ENCODE measurements at regions not wholly inside any gene's neighbourhood (a gene's known extent, or its start where the extent isn't known, plus 50 kb on each side); places are given as distances from the start of the nearest gene placed in this dataset.

- Histone ChIP-seq H3K4me3 (replicated peaks in 1 of 2; ENCODE audit: low read depth in 1 of 2, low read length in 2 of 2) (no peak overlapping the region), H3K4me1 (ENCODE audit: control insufficient read depth in 1 of 2, insufficient read depth in 2 of 2, low read length in 2 of 2) (no peaks in the 10 kb centered on the region), H3K9ac (ENCODE audit: low read length) (no peak overlapping the region), H3K36me3 (ENCODE audit: control insufficient read depth in 1 of 2, insufficient read depth in 2 of 2, low read length in 2 of 2) (no peaks in the 10 kb centered on the region), H3K4me2 (ENCODE audit: low read length) (no peak overlapping the region), H3K9me2 (ENCODE audit: insufficient read depth) (no peaks in the 10 kb centered on the region), H2AFZ (ENCODE audit: low read depth, low read length, poor library complexity, severe bottlenecking) (no peak overlapping the region), H4K20me1 (ENCODE audit: insufficient read depth) (no peaks in the 10 kb centered on the region), H3K9me3 (ENCODE audit: control insufficient read depth in 1 of 2, insufficient read depth in 1 of 2, low read depth in 1 of 2, low read length in 2 of 2) (no peaks in the 10 kb centered on the region), H3K79me2 (ENCODE audit: insufficient read depth, low read length) (no peaks in the 10 kb centered on the region), H3K27me3 (ENCODE audit: insufficient read depth, low read length) (no peaks in the 10 kb centered on the region), H3K27ac (ENCODE audit: low read depth, low read length) (no peak overlapping the region)
- POLR2A ChIA-PET, result no interaction called here
- ATAC-seq (no peak), DNase-seq (ENCODE audit: low read depth, low spot score) (no peak)
- RAD21 ChIA-PET (ENCODE audit: low non-redundant PET in 1 of 2, low total read pairs in 2 of 2, uncharacterized antibody in 2 of 2, unreplicated experiment in 2 of 2), result no interaction called here
- CTCF ChIA-PET, result no interaction called here
- TF ChIP-seq ELF1 (IDR thresholded peaks at IDR 0.05; ENCODE audit: borderline replicate concordance, low read depth), result no peak
- TF ChIP-seq ZFX (IDR thresholded peaks at IDR 0.05), result no peak
- TF ChIP-seq TCF7L2 (IDR thresholded peaks at IDR 0.05; ENCODE audit: borderline replicate concordance, extremely low read depth, insufficient read depth, insufficient read length), result no peak
- no peak for TF ChIP-seq CBX3 (IDR thresholded peaks at IDR 0.05; ENCODE audit: low read depth)
- no peak for TF ChIP-seq SRF (IDR thresholded peaks at IDR 0.05; ENCODE audit: low read depth)
- TF ChIP-seq EZH2 (IDR thresholded peaks at IDR 0.05), result no peak
- no peak for TF ChIP-seq YY1 (IDR thresholded peaks at IDR 0.05; ENCODE audit: extremely low read depth, insufficient replicate concordance, low read depth, low read length)
- no peak for TF ChIP-seq ZNF274 (IDR thresholded peaks at IDR 0.05; ENCODE audit: low read depth, low read length)
- no peak for TF ChIP-seq ZBTB33 (IDR thresholded peaks at IDR 0.05; ENCODE audit: extremely low read depth, insufficient replicate concordance, low read length)
- TF ChIP-seq MAX (IDR thresholded peaks at IDR 0.05), result no peak
- no peak for TF ChIP-seq REST (IDR thresholded peaks at IDR 0.05; ENCODE audit: low read depth)
- no peak for TF ChIP-seq JUND (IDR thresholded peaks at IDR 0.05)
- no peak for TF ChIP-seq FOSL1 (IDR thresholded peaks at IDR 0.05; ENCODE audit: low read depth)
- TF ChIP-seq POLR2A (IDR thresholded peaks at IDR 0.05; ENCODE audit: borderline replicate concordance, extremely low read depth, insufficient read depth, insufficient read length), result no peak
- TF ChIP-seq CEBPB (IDR thresholded peaks at IDR 0.05; ENCODE audit: low read depth), result no peak
- no peak for TF ChIP-seq POLR2AphosphoS5 (IDR thresholded peaks at IDR 0.05; ENCODE audit: low read depth, low read length)
- no peak for TF ChIP-seq RAD21 (IDR thresholded peaks at IDR 0.05; ENCODE audit: low read depth)
- TF ChIP-seq SIN3A (IDR thresholded peaks at IDR 0.05; ENCODE audit: low read depth), result no peak
- no peak for TF ChIP-seq EZH2phosphoT487 (IDR thresholded peaks at IDR 0.05; ENCODE audit: borderline replicate concordance)
- intact Hi-C loops (cut with micrococcal nuclease), result no loop called here
- BruUV-seq (replicated peaks), result no TSS peak
These were observed 265.9 kb downstream of the EMP1 start for GRCh38 chr12:13462450-13462849.

Data from HCT116 (cell line).